ENCODE measurements at regions not wholly inside any gene's neighbourhood (a gene's known extent, or its start where the extent isn't known, plus 50 kb on each side); places are given as distances from the start of the nearest gene placed in this dataset.

GRCh38 chr9:35540315-35540714 lies 50.4 kb downstream of the RUSC2 start:
- TF ChIP-seq CTCF (IDR thresholded peaks at IDR 0.05; ENCODE audit: low read depth, low read length, missing control alignments) = no peak
- no peak overlapping the region for H3K4me3 ChIP-seq (ENCODE audit: low read depth, low read length)
- no peak for DNase-seq (ENCODE audit: low read depth)

- no peak for DNase-seq (ENCODE audit: low read depth)
- no peak for TF ChIP-seq CTCF (IDR thresholded peaks at IDR 0.05; ENCODE audit: low read depth, low read length, missing control alignments)
- no peak overlapping the region for H3K4me3 ChIP-seq (ENCODE audit: low read depth, low read length)
Observed at GRCh38 chr9:35546853-35547252, 56.9 kb downstream of the RUSC2 start.

GRCh38 chr9:35547889-35548418 lies 57.1 kb upstream of the TESK1 start:
- no peak for DNase-seq (ENCODE audit: low read depth)
- TF ChIP-seq CTCF (IDR thresholded peaks at IDR 0.05; ENCODE audit: low read depth, low read length, missing control alignments) = no peak

GRCh38 chr9:35548571-35548970 lies 56.5 kb upstream of the TESK1 start:
- DNase-seq (ENCODE audit: low read depth) = no peak
- TF ChIP-seq CTCF (IDR thresholded peaks at IDR 0.05; ENCODE audit: low read depth, low read length, missing control alignments) = no peak
- no peak overlapping the region for H3K4me3 ChIP-seq (ENCODE audit: low read depth, low read length)

More at GRCh38 chr9:35547889-35548418, 57.1 kb upstream of the TESK1 start:
- no peak overlapping the region for H3K4me3 ChIP-seq (ENCODE audit: low read depth, low read length)

GRCh38 chr9:35549441-35549840 lies 55.6 kb upstream of the TESK1 start:
- TF ChIP-seq CTCF (IDR thresholded peaks at IDR 0.05; ENCODE audit: low read depth, low read length, missing control alignments) = no peak
- DNase-seq (ENCODE audit: low read depth) = no peak
- no peak overlapping the region for H3K4me3 ChIP-seq (ENCODE audit: low read depth, low read length)

GRCh38 chr9:35552376-35552775 lies 52.7 kb upstream of the TESK1 start:
- TF ChIP-seq CTCF (IDR thresholded peaks at IDR 0.05; ENCODE audit: low read depth, low read length, missing control alignments) = no peak

GRCh38 chr9:35552837-35553236 lies 52.2 kb upstream of the TESK1 start:
- H3K4me3 ChIP-seq (ENCODE audit: low read depth, low read length) = no peak overlapping the region
- no peak for DNase-seq (ENCODE audit: low read depth)
- TF ChIP-seq CTCF (IDR thresholded peaks at IDR 0.05; ENCODE audit: low read depth, low read length, missing control alignments) = no peak

More at GRCh38 chr9:35552376-35552775, 52.7 kb upstream of the TESK1 start:
- H3K4me3 ChIP-seq (ENCODE audit: low read depth, low read length) = no peak overlapping the region
- DNase-seq (ENCODE audit: low read depth) = no peak
